HG02840 (cell line): ENCODE measurements at regions not wholly inside any gene's neighbourhood (a gene's known extent, or its start where the extent isn't known, plus 50 kb on each side); places are given as distances from the start of the nearest gene placed in this dataset.
"Not testable (repeated sequence)": the region's sequence is repeated elsewhere in the genome, so short reads cannot be mapped to it uniquely, and the experiment has no call there.

ENCODE experiments used
- ATAC-seq: cut with Tn5 transposase; IDR thresholded peaks from one replicate; pipeline ENCODE4 v1.9.1; 2021; ENCODE audit warnings: mild to moderate bottlenecking, moderate library complexity, moderate number of reproducible peaks; ENCODE audit not compliant: unreplicated experiment, low FRiP score

DNA sequence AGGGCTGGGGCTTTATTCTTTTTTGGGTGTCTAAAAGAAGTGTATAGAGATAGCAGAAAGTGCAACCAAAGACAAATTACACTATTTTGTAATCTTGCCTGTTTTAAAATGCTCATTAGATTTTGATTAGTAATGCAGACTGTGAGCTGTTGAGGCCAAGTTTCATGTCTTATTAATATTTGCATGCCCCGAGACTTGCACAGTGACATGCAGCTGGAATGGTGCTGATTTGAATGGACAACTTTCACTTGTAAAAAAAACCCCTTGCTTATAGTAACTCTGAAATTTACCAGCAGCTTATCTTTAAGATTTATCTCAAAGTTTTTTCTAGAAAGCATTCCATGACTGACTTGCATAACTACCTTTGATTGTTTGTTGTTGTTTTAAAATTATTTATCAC, 835.1 kb upstream of the IGFBP7 start:
- ATAC-seq, result no peak

DNA sequence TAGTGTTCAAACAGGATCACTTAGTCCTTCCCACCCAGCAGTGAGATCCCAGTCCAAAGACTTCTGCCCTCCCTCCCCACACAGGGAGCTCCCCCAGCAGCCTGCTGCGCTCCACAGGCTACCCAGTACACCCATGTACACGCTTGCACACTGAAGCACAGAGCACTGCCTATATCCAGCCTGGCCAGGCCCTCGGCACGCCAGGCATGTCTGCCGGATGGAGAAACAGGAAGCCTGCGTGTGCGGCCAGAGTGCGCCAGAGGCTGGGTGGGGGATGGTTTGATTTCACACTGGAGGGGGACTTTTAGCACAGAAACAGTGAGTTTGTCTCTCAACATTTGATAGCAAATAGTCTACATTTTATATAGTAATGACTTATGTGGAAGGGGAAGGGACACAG, 833.5 kb upstream of the IGFBP7 start:
- no peak for ATAC-seq

DNA sequence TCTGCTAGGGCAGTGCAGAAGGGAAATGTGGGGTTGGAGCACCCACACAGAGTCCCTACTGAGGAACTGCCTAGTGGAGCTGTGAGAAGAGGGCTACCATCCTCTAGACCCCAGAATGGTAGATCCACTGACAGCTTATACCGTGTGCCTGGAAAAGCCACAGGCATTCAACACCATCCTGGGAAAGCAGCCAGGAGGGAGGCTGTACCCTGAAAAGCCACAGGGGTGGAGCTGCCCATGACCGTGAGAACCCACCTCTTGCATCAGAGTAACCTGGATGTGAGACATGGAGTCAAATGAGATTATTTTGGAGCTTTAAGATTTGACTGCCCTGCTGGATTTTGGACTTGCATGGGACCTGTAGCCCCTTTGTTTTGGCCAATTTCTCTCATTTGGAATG, 827.1 kb upstream of the IGFBP7 start:
- ATAC-seq, result not testable (repeated sequence)

DNA sequence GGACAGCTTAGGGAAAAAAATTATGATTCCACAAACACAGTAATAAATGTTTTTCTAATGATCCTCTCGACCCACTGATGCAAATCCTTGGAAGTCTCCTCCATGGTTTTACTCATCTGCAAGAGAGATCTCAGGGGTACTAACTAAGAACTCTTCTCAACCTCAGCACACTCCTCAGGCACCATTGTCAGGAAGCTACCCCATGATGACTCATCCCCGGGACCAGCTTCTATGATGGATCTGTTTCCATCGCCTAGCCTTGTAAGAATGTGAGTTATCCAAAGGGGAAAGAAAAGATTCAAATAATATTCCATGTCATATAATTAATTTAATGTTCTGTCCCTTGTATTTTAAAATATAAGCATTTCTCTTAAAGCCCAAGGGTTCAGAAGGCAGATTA, 816.1 kb upstream of the IGFBP7 start:
- no peak for ATAC-seq

DNA sequence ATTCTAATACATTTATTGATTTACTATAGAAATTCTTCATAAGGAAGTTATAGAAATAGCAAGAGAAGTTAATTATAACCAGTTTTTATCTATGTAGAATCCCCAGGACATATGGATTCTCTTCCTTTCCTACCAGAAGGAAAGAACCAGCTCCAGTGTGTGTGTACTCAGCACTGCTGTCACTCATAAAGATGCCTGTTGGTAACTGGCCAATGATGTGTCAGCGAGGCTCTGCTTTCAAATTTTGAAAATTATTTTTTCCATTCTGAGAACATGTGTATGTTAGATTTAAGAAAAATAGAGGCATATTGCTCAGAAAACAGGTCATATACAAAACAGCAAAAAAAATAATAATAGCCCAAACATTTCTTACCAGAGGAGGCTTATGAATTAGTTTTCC, 814.8 kb upstream of the IGFBP7 start:
- ATAC-seq, result no peak

DNA sequence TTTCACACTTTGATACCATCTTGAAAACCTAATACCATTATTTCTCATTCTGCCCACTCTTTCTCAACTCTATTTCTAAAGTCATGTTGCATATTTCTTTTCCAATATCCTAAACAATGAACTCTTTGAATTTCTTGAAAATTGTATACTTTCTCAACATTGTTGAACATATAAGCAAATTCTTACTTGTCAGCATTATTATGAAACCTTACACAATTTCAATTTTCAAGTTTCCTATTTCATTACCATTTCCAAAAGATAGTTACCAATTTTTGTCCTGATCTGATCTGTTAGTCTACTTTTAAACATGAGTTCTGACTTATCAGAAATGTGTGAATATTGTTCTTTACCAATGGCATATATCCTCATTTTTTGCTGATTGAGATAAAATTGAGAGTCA, 806.3 kb upstream of the IGFBP7 start:
- ATAC-seq, result no peak

DNA sequence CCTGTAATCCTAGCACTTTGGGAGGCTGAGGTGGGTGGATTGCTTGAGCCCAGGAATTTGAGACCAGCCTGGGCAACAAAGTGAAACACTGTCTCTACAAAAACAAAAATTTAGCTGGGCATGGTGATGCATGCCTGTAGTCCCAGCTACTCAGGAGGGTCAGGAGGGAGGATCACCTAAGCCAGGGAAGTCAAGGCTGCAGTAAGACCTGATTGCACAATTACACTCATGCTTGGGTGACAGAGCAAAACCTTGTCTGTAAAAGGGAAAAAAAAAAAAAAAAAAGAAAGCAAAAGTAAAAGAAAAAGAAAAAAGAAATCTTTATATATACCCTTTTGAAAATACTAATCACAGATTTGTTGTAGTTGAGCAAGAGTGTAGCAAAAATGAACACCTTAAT, 801.0 kb upstream of the IGFBP7 start:
- ATAC-seq, result no peak

DNA sequence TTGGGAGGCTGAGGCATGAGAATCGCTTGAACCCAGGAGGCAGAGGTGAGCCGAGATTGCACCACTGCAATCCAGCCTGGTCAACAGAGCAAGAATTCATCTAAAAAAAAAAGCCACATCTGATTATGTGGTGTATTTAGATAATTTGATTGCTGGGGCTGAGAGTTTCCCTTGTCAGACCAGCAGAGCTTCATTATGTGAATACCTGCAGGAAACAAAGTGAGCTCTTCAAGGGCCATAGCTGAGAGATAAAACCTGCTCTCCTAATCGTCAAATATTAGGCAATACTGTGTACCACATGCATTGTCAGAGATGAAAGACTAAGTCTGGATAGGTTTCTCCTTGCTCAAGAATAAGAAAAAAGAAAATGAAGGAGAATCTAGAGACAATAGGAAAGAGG, 800.0 kb upstream of the IGFBP7 start:
- ATAC-seq, result no peak

DNA sequence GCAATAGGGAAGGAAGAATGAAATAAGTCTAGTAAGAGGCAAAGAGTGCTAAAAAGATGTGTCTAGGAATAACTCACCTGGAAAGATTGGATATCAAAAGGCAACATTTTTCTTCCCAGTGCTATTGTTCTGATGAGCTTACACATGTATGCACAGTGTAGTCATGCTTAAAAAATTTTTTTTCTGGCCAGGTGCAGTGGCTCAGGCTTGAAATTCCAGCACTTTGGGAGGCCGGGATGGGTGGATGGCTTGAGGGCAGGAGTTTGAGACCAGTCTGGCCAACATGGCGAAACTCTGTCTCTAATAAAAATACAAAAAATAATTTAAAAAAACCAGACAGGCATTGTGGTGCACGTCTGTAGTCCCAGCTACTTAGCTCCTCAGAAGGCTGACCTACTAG, 795.8 kb upstream of the IGFBP7 start:
- ATAC-seq, result no peak

DNA sequence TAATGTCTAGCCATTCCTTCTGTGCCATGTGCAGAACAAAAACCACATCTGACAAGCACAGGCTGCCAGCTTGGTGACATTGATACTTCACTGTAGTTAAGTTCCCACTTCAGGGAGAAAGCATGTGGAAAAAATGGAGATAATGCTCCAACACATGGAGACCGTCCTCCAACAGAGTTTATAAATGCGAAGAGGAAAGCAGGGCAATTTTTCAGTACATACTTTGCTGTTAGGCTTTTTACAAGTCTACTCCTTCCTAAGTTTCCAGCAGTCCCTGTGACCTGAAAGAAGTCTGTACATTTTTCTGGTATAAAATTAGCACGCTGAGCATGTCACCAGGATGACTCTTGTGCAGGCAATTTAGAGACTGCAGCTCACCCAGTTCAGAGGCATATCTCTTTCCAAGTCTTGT, 766.9 kb upstream of the IGFBP7 start:
- no peak for ATAC-seq

DNA sequence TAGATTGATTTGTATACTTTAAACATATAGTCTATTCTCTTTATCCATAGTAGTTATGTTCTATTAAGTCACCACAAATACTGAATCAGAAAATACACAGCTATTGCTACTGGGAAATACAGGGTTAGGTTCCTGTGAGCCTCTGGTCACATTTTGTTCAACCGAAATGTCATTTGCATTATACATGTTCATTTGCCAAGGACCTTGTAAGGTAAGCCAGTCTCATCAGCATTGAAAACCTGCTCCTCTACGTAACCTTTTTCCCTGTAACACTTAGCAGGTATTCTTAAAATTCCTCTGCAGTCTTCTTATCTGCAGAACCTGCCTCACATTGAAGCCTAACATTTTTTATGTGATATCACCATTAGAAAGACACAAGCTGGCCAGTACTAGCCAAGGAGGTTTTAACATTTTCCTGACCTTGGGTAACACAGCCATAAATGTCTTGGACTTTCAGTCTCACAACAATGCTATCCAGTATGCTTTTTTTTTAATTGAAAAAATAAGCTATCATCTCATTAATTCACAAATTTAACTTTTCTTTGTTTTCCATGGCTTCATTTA, 765.7 kb upstream of the IGFBP7 start:
- ATAC-seq, result no peak

DNA sequence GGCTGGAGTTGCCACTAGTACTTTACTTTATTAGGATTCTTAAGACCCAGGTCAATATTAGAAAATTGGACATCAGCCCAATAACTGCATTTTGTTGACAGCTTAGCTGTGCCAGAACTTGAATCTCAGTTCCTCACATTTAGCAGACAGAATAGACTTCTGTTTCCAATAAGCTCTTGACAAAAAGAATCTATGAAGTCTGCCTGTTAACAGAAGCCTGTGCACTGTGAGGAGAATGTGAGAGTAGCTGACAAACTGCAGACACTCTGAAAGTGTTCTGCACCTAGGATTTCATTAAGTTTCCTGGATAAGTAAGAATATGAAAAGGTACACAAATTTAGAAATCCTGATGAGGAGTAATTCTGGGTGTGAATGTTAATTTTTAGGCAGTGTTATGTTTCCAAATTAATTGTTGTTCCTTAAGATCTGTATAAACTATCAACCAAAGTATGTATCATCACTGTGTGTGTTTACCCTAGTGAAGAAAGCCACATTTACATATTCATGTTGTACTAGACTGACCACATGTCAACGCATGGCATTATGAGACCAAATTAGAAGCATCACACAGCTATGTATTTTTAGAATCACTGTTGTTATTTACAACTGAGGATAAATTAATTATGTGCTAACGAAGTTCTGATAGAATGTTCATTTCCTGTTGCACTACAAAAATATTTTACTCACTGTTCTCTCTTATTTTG, 756.4 kb upstream of the IGFBP7 start:
- no peak for ATAC-seq

DNA sequence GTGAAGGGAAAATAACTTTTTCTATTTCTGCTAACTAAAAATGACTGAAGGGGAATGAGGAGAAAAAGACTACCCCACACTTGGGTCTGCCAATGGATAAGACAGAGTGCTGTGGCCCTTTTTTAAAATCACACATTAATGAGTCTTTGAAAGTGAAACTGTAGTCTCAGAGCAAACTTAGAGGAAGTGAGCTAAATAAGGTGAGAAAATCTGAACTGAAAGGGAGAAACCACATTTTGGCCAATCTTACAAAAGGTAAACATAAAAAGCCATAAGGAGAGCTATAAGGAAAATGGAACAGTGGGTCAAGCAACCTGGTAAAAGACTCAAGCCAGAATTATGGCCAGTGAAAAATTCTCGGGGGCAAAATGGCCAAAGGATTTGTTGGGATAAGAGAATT, 755.1 kb upstream of the IGFBP7 start:
- ATAC-seq, result no peak

DNA sequence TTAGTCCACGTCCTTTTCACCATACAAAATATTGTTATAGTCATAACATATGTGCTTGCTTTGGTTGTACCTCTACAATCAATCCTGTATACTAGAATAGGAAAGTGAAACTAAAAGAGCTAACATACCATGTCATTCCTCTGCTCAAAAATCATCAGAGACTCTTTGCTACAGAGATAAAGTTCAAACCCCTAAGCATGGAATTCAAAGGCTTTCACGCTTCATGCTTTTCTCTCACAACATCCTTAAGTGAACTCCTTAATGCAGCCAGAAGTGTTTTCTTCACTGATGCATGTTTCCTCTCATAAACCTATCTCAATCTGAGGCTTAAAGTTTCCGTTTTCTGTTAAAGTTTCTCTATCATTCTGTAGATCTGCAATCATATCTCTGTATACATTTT, 744.6 kb upstream of the IGFBP7 start:
- no peak for ATAC-seq

DNA sequence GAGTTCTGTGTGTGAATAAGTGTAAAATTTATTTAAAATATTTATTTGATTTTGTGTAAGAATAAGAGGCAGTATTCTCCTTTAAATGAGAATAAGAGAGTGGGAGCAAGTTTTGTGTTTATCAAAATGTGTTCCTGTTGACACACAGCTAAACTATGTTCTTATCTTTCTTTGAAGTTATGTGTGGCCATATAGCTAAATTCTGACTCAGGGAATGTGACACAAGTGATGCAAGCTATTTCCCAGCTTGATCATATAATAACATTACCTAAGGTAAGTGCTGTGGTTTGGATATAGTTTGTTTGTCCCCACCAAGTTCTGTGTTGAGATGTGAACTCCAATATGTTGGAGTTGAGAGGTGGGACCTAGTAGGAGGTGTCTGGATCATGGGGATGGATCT, 740.0 kb upstream of the IGFBP7 start:
- no peak for ATAC-seq

DNA sequence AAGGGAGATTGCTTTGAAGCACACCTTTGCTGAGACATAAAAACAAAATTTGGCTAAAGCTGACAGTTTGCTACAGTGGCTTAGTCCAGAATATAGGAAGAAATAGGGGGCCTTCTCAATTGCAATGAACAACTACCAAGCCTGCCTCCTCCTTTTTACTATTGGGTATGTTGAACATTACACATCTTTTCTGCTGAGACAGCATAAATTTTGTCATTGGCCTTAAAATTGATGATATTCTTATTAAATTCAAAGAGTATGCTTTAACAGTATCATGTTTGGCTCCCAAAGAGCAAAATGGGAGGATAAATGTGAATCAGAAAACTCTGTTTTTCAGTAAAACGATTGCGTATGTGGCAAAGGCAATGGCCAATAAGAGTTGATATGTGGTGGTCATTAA, 721.9 kb upstream of the IGFBP7 start:
- no peak for ATAC-seq

DNA sequence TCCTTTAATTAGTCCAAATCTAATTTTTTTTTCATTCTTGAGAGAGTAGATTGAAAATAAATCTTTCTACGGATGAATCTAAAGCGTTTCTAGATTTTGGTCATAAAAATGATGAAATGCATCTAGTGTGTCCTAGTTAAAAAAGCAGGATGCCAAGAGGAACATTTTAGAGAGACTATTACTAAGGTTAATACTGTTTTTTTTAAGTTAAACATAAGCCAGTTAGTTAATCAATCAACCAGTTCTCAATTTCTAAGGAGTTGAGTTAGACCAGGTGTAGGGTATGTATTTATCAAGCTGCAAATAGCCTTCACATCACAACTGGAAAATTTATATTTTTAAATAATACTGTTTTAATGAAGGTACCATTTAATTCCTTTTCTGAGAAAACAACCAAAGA, 679.5 kb upstream of the IGFBP7 start:
- ATAC-seq, result no peak

DNA sequence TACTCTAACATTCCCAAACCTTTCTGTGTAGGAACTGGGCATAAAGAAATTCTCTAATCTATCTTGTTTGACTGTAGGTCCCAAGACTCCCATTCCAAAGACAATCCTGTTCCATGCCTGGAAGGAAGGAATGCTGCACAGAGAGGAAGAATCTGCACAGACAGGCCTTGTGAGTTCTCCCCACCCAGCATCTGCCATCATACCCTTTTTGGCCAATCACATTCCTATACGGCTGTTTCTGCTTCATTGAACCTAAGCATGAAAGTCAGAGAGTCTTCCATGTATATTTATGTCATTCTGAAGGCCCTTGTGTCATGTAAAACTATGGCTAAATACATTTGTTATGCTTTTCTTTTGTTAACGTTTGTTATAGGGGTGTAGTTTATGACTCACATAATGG, 667.7 kb upstream of the IGFBP7 start:
- no peak for ATAC-seq

DNA sequence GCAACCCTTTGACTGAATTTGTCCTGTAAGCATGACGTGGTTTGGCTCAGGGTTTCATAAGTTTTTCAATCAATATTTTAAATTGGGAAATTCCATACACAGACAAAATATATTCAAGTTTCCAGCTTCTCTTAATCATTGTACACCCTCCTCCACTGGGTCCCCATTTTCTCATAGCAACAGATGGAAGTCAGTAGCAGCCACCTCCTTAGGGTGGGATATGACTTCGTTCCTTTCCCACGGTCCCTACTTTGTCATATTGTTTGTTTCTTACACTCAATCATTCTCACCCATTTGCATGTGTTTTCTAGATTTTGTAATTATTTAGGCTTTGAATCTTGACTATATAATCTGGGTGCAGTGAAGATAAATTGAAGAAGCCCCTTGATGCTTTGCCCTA, 664.5 kb upstream of the IGFBP7 start:
- no peak for ATAC-seq

DNA sequence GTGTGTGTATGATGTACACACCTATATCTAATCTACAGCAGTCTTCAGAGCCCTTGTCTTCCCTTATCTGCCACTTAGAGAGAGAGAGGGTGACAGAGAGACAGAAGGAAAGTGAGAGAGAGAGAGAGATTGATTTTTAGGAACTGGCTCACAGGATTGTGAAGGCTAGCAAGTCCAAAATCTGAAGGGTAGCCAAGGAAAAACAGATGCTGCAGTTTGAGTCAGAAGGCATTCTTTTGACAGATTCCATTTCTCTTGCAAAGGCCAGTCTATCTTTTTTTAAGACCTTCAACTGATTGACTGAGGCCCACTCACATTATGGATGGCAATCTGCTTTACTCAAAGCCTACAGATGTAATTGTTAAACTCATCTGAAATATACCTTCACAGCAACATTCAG, 664.0 kb upstream of the IGFBP7 start:
- no peak for ATAC-seq

DNA sequence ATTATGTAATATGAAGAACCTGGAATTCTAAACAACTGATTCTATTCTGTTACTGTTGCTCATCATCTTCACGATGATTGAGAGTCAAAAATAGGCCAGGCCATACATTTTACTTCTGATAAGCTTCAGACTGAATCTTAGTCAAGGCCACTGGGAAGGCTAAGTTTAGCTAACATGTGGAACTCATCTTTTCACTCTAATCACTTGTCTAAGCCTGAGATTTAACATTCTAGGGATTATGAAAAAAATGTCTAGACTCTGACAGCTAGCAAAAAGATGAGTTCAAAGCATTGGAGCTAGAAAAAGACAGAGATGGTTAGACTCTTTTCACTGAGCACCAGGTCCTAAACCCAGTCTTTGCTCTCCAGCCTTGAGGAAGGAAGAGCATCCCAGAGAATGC, 656.2 kb upstream of the IGFBP7 start:
- no peak for ATAC-seq

DNA sequence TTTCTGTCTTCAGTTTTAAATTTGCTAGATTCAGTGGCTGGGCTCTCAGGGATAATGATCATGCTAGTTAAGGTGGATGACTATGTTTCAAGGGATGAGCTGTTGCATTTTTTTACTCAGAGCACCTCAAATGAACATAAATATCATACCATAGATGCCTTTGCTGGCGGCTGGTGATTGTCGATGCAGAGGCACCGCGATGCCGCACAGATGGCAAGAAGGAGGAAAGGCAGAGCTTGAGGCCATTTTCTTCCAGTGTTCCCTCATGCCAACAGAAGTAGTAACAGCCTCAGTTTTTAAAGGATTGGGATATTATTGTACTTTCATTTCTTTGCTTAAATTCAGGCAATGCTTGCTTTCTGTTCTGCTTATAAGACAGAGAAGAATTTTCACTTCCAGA, 654.7 kb upstream of the IGFBP7 start:
- no peak for ATAC-seq

DNA sequence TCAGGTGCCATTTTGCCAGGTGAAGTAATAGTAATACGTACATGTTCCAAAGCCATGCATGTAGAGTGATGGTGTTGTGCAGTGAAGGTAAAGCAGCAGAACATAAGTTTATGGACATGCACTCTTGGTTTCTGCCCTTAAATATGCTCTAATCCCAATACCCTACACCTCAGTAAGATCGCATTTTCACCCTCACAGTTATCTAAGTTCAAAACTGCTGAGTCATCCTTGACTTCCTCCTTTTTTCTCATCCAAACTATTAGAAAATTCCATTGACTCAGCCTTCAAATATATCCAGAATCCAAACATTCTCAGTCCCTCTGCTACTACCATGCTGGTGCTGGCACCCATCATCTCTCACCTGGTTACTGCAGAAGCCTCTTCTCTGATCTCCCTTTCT, 652.9 kb upstream of the IGFBP7 start:
- no peak for ATAC-seq
